BLaER1 treated with 17β-estradiol and CSF1 and Interleukin-3, amounts not matched to agents 10 nM and 100 nM (cell line): ENCODE measurements at regions not wholly inside any gene's neighbourhood (a gene's known extent, or its start where the extent isn't known, plus 50 kb on each side); places are given as distances from the start of the nearest gene placed in this dataset.

ENCODE experiments used
- H3K27ac ChIP-seq, 11 experiments: shearing (Covaris generic); formaldehyde crosslinking; 2 replicates each; pipeline ENCODE4 v1.8.1; 2022
- H3K27me3 ChIP-seq, 11 experiments: shearing (Covaris generic); formaldehyde crosslinking; 2 replicates each; pipeline ENCODE4 v1.8.1; 2022
- H3K36me3 ChIP-seq, 11 experiments: shearing (Covaris generic); formaldehyde crosslinking; 2 replicates each; pipeline ENCODE4 v1.8.1; 2022
- H3K4me1 ChIP-seq, 10 experiments: shearing (Covaris generic); formaldehyde crosslinking; 2 replicates each; pipeline ENCODE4 v1.8.1; 2022
- H3K4me2 ChIP-seq, 11 experiments: shearing (Covaris generic); formaldehyde crosslinking; 2 replicates each; pipeline ENCODE4 v1.8.1; 2022
- H3K4me3 ChIP-seq, 10 experiments: shearing (Covaris generic); formaldehyde crosslinking; 2 replicates each; pipeline ENCODE4 v1.8.1; 2022
- H3K9ac ChIP-seq, 11 experiments: shearing (Covaris generic); formaldehyde crosslinking; 2 replicates each; pipeline ENCODE4 v1.8.1; 2022
- H3K9me3 ChIP-seq, 11 experiments: shearing (Covaris generic); formaldehyde crosslinking; replicated peaks in 1 of 11; 2 replicates each; pipeline ENCODE4 v1.8.1; 2022
- H4K20me1 ChIP-seq, 11 experiments: shearing (Covaris generic); formaldehyde crosslinking; 2 replicates each; pipeline ENCODE4 v1.8.1; 2022
- Cebpa-rat ChIP-seq, 11 experiments: shearing (Covaris generic); IDR thresholded peaks; 2 replicates each; pipeline ENCODE4 v1.8.1; 2022

- Histone ChIP-seq H4K20me1 (no peaks in the 10 kb centered on the region), H3K9ac (no peak overlapping the region; a peak in 1 of 22 replicates), H3K4me3 (no peak overlapping the region), H3K27me3 (no peaks in the 10 kb centered on the region), H3K9me3 (peaks cover 27 to 40% (median 31%) of the 10 kb centered on the region in 11 experiments), H3K4me1 (peaks cover 7 to 28% (median 25%) of the 10 kb centered on the region in 10 experiments), H3K36me3 (no peaks in the 10 kb centered on the region), H3K27ac (peak overlapping the region in 3 of 11 experiments; percentile 25 to 41 (median 33); a peak in 3 of 22 replicates), H3K4me2 (peak overlapping the region; percentile 42 to 75 (median 64))
- no peak for TF ChIP-seq Cebpa-rat (IDR thresholded peaks at IDR 0.05)
Measured at GRCh38 chrX:39969819-39970504, 127.8 kb downstream of the BCOR start.

- Histone ChIP-seq H3K27ac (no peak overlapping the region), H4K20me1 (no peaks in the 10 kb centered on the region), H3K4me1 (peaks cover 7 to 18% (median 14%) of the 10 kb centered on the region in 10 experiments), H3K9ac (no peak overlapping the region), H3K4me2 (no peak overlapping the region), H3K9me3 (peaks cover 27 to 40% (median 31%) of the 10 kb centered on the region in 11 experiments), H3K4me3 (no peak overlapping the region), H3K36me3 (no peaks in the 10 kb centered on the region), H3K27me3 (no peaks in the 10 kb centered on the region)
- no peak for TF ChIP-seq Cebpa-rat (IDR thresholded peaks at IDR 0.05)
Measured at GRCh38 chrX:39971760-39972159, 126.0 kb downstream of the BCOR start.

- no peaks in the 10 kb centered on the region for H3K27me3 ChIP-seq
- peaks cover 7 to 18% (median 12%) of the 10 kb centered on the region in 10 experiments for H3K4me1 ChIP-seq
- no peaks in the 10 kb centered on the region for H4K20me1 ChIP-seq
- TF ChIP-seq Cebpa-rat (IDR thresholded peaks at IDR 0.05), result no peak
- H3K9me3 ChIP-seq, result peaks cover 27 to 40% (median 31%) of the 10 kb centered on the region in 11 experiments
- H3K4me2 ChIP-seq, result no peak overlapping the region
- H3K27ac ChIP-seq, result no peak overlapping the region
- no peak overlapping the region for H3K4me3 ChIP-seq
- no peak overlapping the region for H3K9ac ChIP-seq
- H3K36me3 ChIP-seq, result no peaks in the 10 kb centered on the region
Measured at GRCh38 chrX:39972340-39972739, 125.4 kb downstream of the BCOR start.

- Histone ChIP-seq H3K4me1 (peaks cover 7 to 17% (median 12%) of the 10 kb centered on the region in 10 experiments), H3K27ac (no peak overlapping the region), H4K20me1 (no peaks in the 10 kb centered on the region), H3K27me3 (no peaks in the 10 kb centered on the region), H3K9ac (no peak overlapping the region), H3K4me2 (no peak overlapping the region), H3K4me3 (no peak overlapping the region), H3K36me3 (no peaks in the 10 kb centered on the region), H3K9me3 (peaks cover 27 to 40% (median 31%) of the 10 kb centered on the region in 11 experiments)
- TF ChIP-seq Cebpa-rat (IDR thresholded peaks at IDR 0.05), result no peak
Measured at GRCh38 chrX:39973810-39974209, 123.9 kb downstream of the BCOR start.

- H3K9me3 ChIP-seq, result peaks cover 27 to 40% (median 31%) of the 10 kb centered on the region in 11 experiments
- peaks cover 6 to 13% (median 8%) of the 10 kb centered on the region in 10 experiments for H3K4me1 ChIP-seq
- H3K27ac ChIP-seq, result no peak overlapping the region
- H3K4me2 ChIP-seq, result no peak overlapping the region
- H3K27me3 ChIP-seq, result no peaks in the 10 kb centered on the region
- no peak for TF ChIP-seq Cebpa-rat (IDR thresholded peaks at IDR 0.05)
- H3K36me3 ChIP-seq, result no peaks in the 10 kb centered on the region
- no peaks in the 10 kb centered on the region for H4K20me1 ChIP-seq
- no peak overlapping the region for H3K9ac ChIP-seq
- no peak overlapping the region for H3K4me3 ChIP-seq
Measured at GRCh38 chrX:39974270-39974669, 123.5 kb downstream of the BCOR start.

GRCh38 chrX:39975101-39975925, 122.4 kb downstream of the BCOR start:
- Histone ChIP-seq H3K4me2 (no peak overlapping the region), H3K36me3 (no peaks in the 10 kb centered on the region), H3K4me1 (peaks cover 0 to 2% (median 0%) of the 10 kb centered on the region in 10 experiments; a peak in 2 of 20 replicates), H4K20me1 (no peaks in the 10 kb centered on the region), H3K9ac (no peak overlapping the region), H3K4me3 (no peak overlapping the region), H3K27ac (no peak overlapping the region), H3K27me3 (no peaks in the 10 kb centered on the region), H3K9me3 (peaks cover 25 to 32% (median 27%) of the 10 kb centered on the region in 11 experiments)
- TF ChIP-seq Cebpa-rat (IDR thresholded peaks at IDR 0.05), result no peak

GRCh38 chrX:39981946-39982345, 115.8 kb downstream of the BCOR start:
- Histone ChIP-seq H3K4me1 (peaks cover 0 to 15% (median 2%) of the 10 kb centered on the region in 10 experiments; a peak in 8 of 20 replicates), H3K27ac (no peak overlapping the region), H4K20me1 (no peaks in the 10 kb centered on the region), H3K4me3 (no peak overlapping the region), H3K4me2 (no peak overlapping the region), H3K9me3 (no peaks in the 10 kb centered on the region), H3K9ac (no peak overlapping the region), H3K27me3 (no peaks in the 10 kb centered on the region), H3K36me3 (no peaks in the 10 kb centered on the region)
- TF ChIP-seq Cebpa-rat (IDR thresholded peaks at IDR 0.05), result no peak

- no peaks in the 10 kb centered on the region for H4K20me1 ChIP-seq
- no peak overlapping the region for H3K9ac ChIP-seq
- no peak overlapping the region for H3K27ac ChIP-seq
- peaks cover 0 to 15% (median 2%) of the 10 kb centered on the region in 10 experiments; a peak in 8 of 20 replicates for H3K4me1 ChIP-seq
- TF ChIP-seq Cebpa-rat (IDR thresholded peaks at IDR 0.05), result no peak
- H3K27me3 ChIP-seq, result no peaks in the 10 kb centered on the region
- H3K36me3 ChIP-seq, result no peaks in the 10 kb centered on the region
- no peak overlapping the region for H3K4me2 ChIP-seq
- H3K4me3 ChIP-seq, result no peak overlapping the region
- H3K9me3 ChIP-seq, result no peaks in the 10 kb centered on the region
Measured at GRCh38 chrX:39982948-39983347, 114.8 kb downstream of the BCOR start.

- no peak overlapping the region for H3K4me2 ChIP-seq
- no peaks in the 10 kb centered on the region for H3K36me3 ChIP-seq
- H3K9me3 ChIP-seq, result no peaks in the 10 kb centered on the region
- H3K27me3 ChIP-seq, result no peaks in the 10 kb centered on the region
- H3K9ac ChIP-seq, result no peak overlapping the region
- no peaks in the 10 kb centered on the region for H4K20me1 ChIP-seq
- H3K27ac ChIP-seq, result no peak overlapping the region
- no peak overlapping the region for H3K4me3 ChIP-seq
- H3K4me1 ChIP-seq, result peaks cover 0 to 15% (median 2%) of the 10 kb centered on the region in 10 experiments; a peak in 8 of 20 replicates
- TF ChIP-seq Cebpa-rat (IDR thresholded peaks at IDR 0.05), result no peak
Measured at GRCh38 chrX:39983715-39984114, 114.0 kb downstream of the BCOR start.
